ENCODE measurements at regions not wholly inside any gene's neighbourhood (a gene's known extent, or its start where the extent isn't known, plus 50 kb on each side); places are given as distances from the start of the nearest gene placed in this dataset.
A peak's percentile ranks its signal among the peaks of the same experiment; 100 is the strongest.

DNA sequence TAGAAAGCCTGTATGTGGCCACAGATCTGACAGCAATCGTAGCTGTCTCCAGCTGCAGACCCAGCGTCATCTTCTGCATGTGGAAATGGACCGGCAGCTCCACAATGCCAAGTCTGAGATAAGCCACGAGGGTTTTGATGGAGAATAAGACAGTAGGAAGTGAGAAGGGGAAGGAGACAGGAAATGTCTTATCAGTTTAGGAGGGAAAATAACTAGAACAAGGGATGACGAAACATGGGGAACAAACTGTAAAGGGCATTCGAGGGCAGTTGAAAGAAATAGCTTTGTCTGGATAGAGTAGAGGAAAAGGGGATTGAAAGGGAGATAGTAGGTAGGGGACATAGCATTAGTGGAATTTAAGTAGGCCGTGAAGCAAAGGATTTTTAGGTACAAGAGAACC, 74.0 kb upstream of the CTTNBP2NL start (continued):
- TF ChIP-seq, protein P1, sequence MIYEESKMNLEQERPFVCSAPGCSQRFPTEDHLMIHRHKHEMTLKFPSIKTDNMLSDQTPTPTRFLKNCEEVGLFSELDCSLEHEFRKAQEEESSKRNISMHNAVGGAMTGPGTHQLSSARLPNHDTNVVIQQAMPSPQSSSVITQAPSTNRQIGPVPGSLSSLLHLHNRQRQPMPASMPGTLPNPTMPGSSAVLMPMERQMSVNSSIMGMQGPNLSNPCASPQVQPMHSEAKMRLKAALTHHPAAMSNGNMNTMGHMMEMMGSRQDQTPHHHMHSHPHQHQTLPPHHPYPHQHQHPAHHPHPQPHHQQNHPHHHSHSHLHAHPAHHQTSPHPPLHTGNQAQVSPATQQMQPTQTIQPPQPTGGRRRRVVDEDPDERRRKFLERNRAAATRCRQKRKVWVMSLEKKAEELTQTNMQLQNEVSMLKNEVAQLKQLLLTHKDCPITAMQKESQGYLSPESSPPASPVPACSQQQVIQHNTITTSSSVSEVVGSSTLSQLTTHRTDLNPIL (CRISPR knock-in tag; IDR thresholded peaks at IDR 0.05) = 0 out of 2 replicates have a peak, but pooled peaks have one; percentile 12
- TF ChIP-seq ZNF316 (IDR thresholded peaks at IDR 0.05) = no peak
- no peak for TF ChIP-seq CHD1 (IDR thresholded peaks at IDR 0.05; ENCODE audit: low read length)
- no peak for TF ChIP-seq HMG20B (CRISPR knock-in tag; IDR thresholded peaks at IDR 0.05)
- peak; percentile 90 for TF ChIP-seq ZNF589 (CRISPR knock-in tag; IDR thresholded peaks at IDR 0.05; ENCODE audit: low read depth)
- TF ChIP-seq TBL1XR1 (IDR thresholded peaks at IDR 0.05; ENCODE audit: low read length in 2 of 2) = 0 out of 4 replicates have a peak, but pooled peaks of 1 of the 2 experiments have one; percentile 44
- no peak for TF ChIP-seq PHF21A (IDR thresholded peaks at IDR 0.05; ENCODE audit: borderline replicate concordance, low read depth)
- TF ChIP-seq EWSR1 (IDR thresholded peaks at IDR 0.05; ENCODE audit: borderline replicate concordance, low read depth, partially characterized antibody) = no peak
- no peak for TF ChIP-seq ASH1L (IDR thresholded peaks at IDR 0.05; ENCODE audit: borderline replicate concordance, low read depth, partially characterized antibody)

DNA sequence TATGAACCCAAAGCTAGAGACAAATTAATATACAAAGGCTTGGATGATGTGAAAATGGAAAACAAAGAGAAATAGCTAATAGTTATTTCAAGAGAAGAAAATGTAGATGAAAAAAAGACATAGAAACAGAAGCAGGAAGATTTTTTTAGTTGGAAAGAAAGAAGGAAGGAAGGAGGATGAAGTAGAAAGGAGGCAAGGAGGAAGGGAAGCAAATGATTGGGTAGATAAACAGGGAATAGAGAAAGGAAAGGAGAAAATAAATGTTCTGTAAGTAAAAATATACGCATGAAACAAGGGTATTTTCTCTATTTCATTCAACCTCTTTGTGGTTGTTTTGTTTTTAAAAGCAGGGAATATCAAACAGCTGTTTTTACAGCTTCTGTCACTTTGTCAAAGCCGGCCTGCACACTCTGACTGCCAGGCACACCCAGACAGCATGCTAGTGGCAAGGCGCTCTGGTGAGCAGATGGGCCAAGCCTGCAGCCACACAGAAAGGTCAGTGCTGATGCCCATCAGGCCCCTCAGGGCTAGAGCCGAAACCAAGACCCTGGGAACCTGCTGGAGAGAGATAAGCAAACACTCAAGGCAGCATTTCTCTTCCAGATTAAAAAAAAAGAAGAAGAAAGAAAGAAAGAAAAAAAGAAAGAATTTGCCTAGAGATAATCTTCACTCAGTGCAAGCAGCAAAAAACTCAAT, 72.9 kb upstream of the CTTNBP2NL start:
- BruUV-seq (replicated peaks) = no TSS peak
- ATAC-seq (0 out of 3 replicates have a peak, but pooled peaks have one; percentile 29), FAIRE-seq (no peak), DNase-seq (ENCODE audit: extremely low read depth in 1 of 4, low spot score in 3 of 4) (peak in 1 of 4 experiments; percentile 5)
- no peaks in the 10 kb centered on the region for H3K9me3 ChIP-seq (replicated peaks; ENCODE audit: control insufficient read depth, insufficient read depth, low read depth, low read length)
- H4K20me1 ChIP-seq (replicated peaks; ENCODE audit: control insufficient read depth, insufficient read depth, low read length) = no peaks in the 10 kb centered on the region
- peaks cover 0 to 7% of the 10 kb centered on the region in 2 experiments; a peak in 2 of 5 replicates for H3K27me3 ChIP-seq (ENCODE audit: control insufficient read depth in 2 of 2, insufficient read depth in 2 of 2, low read length in 2 of 2)
- in situ Hi-C loops (cut with MboI) = no loop called here
- ChIA-PET POLR2A (interaction anchor here (0.5 to 1.3 kb wide), 3 partner anchors 13 to 28 kb away, joined by 3 to 5 read pairs (median 3); no protein-coding TSS in a partner anchor), CTCF (ENCODE audit: low intra/inter-chr PET ratio) (no interaction called here)
- no peak overlapping the region for H3K9ac ChIP-seq (ENCODE audit: insufficient read depth in 1 of 2, low read depth in 2 of 2, low read length in 2 of 2)
- 5% methylated on average over 4 of the region's 4 CpGs for WGBS (ENCODE audit: insufficient coverage, low coverage, missing lambda C conversion rate)
- intact Hi-C loops (cut with micrococcal nuclease) = no loop called here
- H3K4me2 ChIP-seq (ENCODE audit: insufficient read depth, low read length) = no peak overlapping the region
- H3K4me3 ChIP-seq = no peak overlapping the region
- no peaks in the 10 kb centered on the region for H3K36me3 ChIP-seq (ENCODE audit: control insufficient read depth, insufficient read depth, low read length)
- peaks cover 0 to 21% of the 10 kb centered on the region in 2 experiments; a peak in 4 of 5 replicates for H3K4me1 ChIP-seq (replicated peaks in 1 of 2; ENCODE audit: control insufficient read depth in 2 of 2, insufficient read depth in 2 of 2, low read length in 2 of 2)
- H3K79me2 ChIP-seq (ENCODE audit: control insufficient read depth, insufficient read depth, low read length) = no peaks in the 10 kb centered on the region
- H3K9me1 ChIP-seq (ENCODE audit: control insufficient read depth, insufficient read depth, low read length) = no peaks in the 10 kb centered on the region
- H3K27ac ChIP-seq (ENCODE audit: extremely low read depth, low read depth, low read length) = no peak overlapping the region
- no peak overlapping the region for H2AFZ ChIP-seq (ENCODE audit: low read depth, low read length)
- TF ChIP-seq DEAF1 (CRISPR knock-in tag; IDR thresholded peaks at IDR 0.05) = no peak
- TF ChIP-seq CBFB (CRISPR knock-in tag; IDR thresholded peaks at IDR 0.05) = no peak
- TF ChIP-seq RERE (CRISPR knock-in tag; IDR thresholded peaks at IDR 0.05; ENCODE audit: borderline replicate concordance) = no peak

Measured in K562 (cell line).